HG02943 (cell line): ENCODE measurements at regions not wholly inside any gene's neighbourhood (a gene's known extent, or its start where the extent isn't known, plus 50 kb on each side); places are given as distances from the start of the nearest gene placed in this dataset.

ENCODE experiments used
- ATAC-seq: cut with Tn5 transposase; IDR thresholded peaks from one replicate; pipeline ENCODE4 v1.9.1; 2021; ENCODE audit warnings: mild to moderate bottlenecking, low read depth, moderate library complexity; ENCODE audit not compliant: unreplicated experiment

- no peak for ATAC-seq
Measured at GRCh38 chr22:49149721-49150608, 677.7 kb downstream of the BRD1 start.

GRCh38 chr22:49148895-49149418 lies 678.7 kb downstream of the BRD1 start:
- ATAC-seq: no peak

GRCh38 chr22:49147617-49148175 lies 680.0 kb downstream of the BRD1 start:
- no peak for ATAC-seq

- no peak for ATAC-seq
Measured at GRCh38 chr22:49147171-49147570, 680.5 kb downstream of the BRD1 start.

- no peak for ATAC-seq
Measured at GRCh38 chr22:49146511-49146910, 681.2 kb downstream of the BRD1 start.

- no peak for ATAC-seq
Measured at GRCh38 chr22:49143812-49144211, 683.9 kb downstream of the BRD1 start.

- ATAC-seq: no peak
Measured at GRCh38 chr22:49142891-49143290, 684.8 kb downstream of the BRD1 start.

GRCh38 chr22:49142296-49142695 lies 685.4 kb downstream of the BRD1 start:
- no peak for ATAC-seq

- ATAC-seq: no peak
Measured at GRCh38 chr22:49141761-49142160, 685.9 kb downstream of the BRD1 start.

- ATAC-seq: no peak
Measured at GRCh38 chr22:49140911-49141665, 686.6 kb downstream of the BRD1 start.

- no peak for ATAC-seq
Measured at GRCh38 chr22:49139492-49140151, 688.1 kb downstream of the BRD1 start.

GRCh38 chr22:49138250-49138790 lies 689.4 kb downstream of the BRD1 start:
- ATAC-seq: no peak

- no peak for ATAC-seq
Measured at GRCh38 chr22:49137206-49137840, 690.4 kb downstream of the BRD1 start.

- ATAC-seq: no peak
Measured at GRCh38 chr22:49136816-49137180, 690.9 kb downstream of the BRD1 start.

- no peak for ATAC-seq
Measured at GRCh38 chr22:49136041-49136815, 691.4 kb downstream of the BRD1 start.

GRCh38 chr22:49134076-49134475 lies 693.6 kb downstream of the BRD1 start:
- ATAC-seq: no peak

- no peak for ATAC-seq
Measured at GRCh38 chr22:49133541-49133940, 694.1 kb downstream of the BRD1 start.

GRCh38 chr22:49132009-49132408 lies 695.7 kb downstream of the BRD1 start:
- no peak for ATAC-seq

GRCh38 chr22:49129736-49130135 lies 697.9 kb downstream of the BRD1 start:
- ATAC-seq: no peak
